GM18520 (cell line): ENCODE measurements at regions not wholly inside any gene's neighbourhood (a gene's known extent, or its start where the extent isn't known, plus 50 kb on each side); places are given as distances from the start of the nearest gene placed in this dataset.

Source experiments
- ATAC-seq: cut with Tn5 transposase; IDR thresholded peaks from one replicate; pipeline ENCODE4 v1.9.1; 2021; ENCODE audit not compliant: unreplicated experiment

DNA sequence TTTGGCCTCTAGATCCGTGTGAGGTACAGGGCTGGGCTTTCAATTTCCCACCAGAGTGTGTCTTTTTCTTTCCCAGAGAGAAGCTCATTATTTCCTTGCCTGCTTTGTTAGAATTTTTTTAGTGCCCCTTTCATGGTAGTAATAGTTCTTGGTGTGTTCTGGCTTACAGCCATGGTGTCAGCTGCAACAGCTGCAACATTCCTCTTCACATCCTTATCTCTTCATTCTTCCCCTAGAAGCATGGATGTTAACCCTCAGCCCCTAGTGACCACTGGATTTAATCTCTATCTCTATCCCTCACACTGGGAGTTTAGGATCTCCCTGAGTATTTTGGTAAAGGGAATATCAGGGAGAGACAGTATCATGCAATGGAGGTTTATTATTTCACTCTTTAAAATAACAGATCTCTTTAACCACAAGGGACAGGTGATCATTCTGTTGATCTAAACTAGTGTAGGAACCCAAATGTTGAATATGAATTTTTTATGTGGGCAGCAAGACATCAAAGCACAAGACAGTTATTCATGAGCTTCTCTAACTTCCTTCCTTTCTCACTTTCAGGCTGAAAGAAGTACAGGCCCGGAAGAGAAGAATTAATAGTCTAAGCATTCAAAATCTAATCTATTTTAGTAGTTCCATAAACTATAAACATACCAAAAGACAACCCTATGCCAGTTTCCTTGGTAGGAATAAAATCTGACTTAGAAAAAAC, 160.2 kb downstream of the FAM170A start:
- no peak for ATAC-seq

GRCh38 chr5:119792161-119792799, 162.9 kb downstream of the FAM170A start:
- no peak for ATAC-seq

GRCh38 chr5:119795768-119796167, 166.4 kb downstream of the FAM170A start:
- no peak for ATAC-seq

GRCh38 chr5:119801570-119801969, 172.2 kb downstream of the FAM170A start:
- no peak for ATAC-seq

DNA sequence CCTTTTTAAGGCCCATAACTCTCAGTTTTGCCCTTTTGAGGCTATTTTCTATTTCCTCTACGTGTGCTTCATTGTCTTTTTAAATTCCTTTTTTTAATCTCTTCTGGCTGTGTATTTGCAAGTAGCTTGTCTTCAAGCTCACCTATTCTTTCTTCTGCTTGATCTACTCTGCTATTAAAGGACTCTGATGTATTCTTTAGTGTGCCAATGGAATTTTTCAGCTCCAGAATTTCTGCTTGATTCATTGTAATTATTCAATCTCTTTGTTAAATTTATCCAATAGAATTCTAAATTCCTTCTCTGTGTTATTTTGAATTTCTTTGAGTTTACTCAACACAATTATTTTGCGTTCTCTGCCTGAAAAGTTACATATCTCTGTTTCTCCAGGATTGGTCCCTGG, 178.7 kb downstream of the FAM170A start:
- no peak for ATAC-seq

DNA sequence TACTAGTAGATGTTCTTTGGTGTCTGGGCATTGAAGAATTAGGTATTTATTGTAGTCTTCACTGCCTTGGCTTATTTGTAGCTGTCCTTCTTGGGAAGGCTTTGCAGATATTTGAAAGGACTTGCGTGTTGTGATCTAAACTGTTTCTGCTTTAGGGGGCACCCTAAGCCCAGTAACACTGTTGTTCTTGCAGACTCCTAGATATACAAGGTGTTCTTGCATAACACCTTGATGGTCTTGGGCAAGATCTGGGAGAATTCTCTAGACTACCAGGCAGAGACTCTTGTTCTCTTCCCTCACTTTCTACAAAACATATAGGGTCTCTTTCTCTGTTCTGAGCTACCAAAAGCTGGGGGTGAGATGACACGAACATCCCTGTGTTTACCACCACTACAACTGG, 179.1 kb downstream of the FAM170A start:
- ATAC-seq, result no peak

- ATAC-seq, result no peak
These were observed 180.9 kb downstream of the FAM170A start for GRCh38 chr5:119810217-119810616.

DNA sequence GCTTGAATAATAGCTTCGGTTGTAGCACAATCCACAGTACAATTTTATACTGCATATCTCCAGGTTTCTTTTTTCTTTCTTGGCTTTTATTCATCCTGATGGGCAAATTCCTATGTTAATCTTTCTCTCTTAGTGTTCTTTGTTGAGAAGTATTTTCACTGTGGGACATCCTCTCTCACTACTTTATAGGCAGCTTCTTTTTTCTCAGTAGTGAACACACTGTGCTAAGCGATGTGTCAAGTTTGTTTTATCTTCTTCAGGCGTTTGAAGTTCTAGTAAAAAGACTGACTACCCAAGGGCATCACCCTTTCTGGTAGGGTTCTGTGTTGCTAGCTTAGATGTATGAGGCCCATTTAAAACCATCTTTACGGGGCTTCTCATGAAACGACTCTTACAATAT, 182.1 kb downstream of the FAM170A start:
- ATAC-seq, result no peak

DNA sequence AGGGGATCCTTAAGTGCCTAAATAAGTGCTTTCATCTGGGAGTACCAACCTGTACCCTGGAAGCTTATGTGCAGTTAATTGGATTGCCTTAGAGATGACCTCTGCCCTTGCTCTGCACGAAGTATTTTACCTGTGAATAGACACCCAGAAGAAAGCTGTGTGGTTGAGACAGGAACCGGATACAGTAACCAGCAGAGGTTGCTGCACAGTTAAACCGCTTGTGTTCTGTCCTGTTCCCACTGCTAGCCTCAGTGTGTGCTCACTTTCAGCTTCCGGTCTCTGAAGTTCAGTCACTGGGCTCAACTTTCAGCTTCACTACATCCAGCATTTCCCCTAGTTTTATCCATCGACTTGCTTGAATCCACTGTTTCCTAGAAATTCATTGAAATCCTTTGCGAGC, 185.3 kb downstream of the FAM170A start:
- no peak for ATAC-seq

DNA sequence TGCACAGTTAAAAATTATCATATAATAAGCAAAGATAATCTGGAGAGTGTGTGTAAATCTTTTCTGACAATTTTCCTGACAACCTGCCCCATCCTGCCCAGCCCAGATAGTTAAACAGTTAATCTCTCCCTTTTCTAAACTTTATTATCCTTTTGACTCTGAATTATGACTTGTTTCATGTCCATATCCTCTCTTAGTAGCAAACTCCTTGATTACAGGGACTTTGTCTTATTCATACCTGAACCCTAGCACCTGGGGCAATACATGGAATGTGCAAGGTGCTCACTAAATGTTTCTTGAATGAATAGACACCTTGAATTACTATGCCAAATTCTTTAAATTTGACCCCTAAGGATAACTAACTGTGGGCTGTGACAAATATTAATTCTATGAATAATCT, 186.7 kb downstream of the FAM170A start:
- no peak for ATAC-seq

DNA sequence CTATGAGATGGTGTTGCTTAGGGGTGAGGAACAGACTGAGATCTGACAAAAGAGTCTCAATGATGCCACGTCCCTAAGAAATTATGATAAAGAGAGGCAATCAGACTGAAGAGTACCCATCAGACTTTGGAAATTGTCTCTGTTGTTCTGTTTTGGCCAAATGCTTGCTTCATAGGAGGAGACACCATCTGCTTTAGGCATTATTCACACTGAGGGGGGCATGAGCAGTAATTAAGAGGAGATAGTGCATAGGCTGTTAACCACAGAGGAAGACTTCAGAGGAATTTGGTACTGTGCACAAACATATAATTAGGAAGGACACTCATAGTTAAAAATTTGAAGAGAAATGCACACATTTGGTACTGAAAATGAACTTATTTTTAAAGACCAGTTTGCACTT, 190.7 kb downstream of the FAM170A start:
- no peak for ATAC-seq

GRCh38 chr5:119820608-119821007, 191.2 kb downstream of the FAM170A start:
- no peak for ATAC-seq

- ATAC-seq, result no peak
These were observed 199.2 kb downstream of the FAM170A start for GRCh38 chr5:119828541-119828940.

DNA sequence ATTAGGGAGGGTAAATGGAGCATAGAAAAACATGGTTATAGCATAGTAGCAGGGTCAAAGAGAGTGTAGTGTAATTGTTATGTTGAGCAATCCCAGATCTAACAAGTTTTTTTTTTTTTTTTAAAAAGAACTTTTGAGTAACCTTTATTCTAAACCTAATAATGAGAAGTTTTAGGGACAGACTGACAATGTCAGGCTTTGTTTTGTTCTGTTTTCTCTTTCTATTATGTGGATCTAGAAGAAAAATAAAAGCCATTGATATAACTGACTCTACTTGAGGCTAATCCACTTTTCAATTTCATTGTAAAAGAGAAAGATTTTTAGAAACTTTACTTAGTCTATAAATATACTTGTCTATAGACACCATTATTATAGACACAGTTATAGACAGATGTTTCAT, 200.0 kb downstream of the FAM170A start:
- ATAC-seq, result no peak

DNA sequence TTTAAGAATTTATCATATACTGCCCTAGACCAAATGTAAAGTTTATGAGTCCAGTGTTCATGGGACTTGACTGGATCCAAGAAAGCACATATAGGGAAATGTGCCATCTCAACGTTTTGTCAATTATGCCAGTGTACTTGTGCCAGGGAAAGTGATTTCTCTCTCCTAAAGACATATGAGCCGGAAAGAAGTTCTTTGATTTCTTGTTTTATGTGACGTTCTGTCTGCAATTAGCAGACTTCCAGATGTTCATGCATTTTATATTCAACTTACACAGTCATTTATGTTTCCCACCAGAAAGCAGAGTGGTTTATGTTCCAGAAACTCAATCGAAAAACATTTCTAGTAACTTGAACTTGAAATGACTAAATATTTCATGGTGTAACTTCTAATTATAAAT, 203.8 kb downstream of the FAM170A start:
- no peak for ATAC-seq

GRCh38 chr5:119840175-119840574, 210.8 kb downstream of the FAM170A start:
- ATAC-seq, result no peak

- ATAC-seq, result no peak
These were observed 222.8 kb downstream of the FAM170A start for GRCh38 chr5:119852140-119852539.

- no peak for ATAC-seq
These were observed 231.1 kb downstream of the FAM170A start for GRCh38 chr5:119860463-119860862.

- no peak for ATAC-seq
These were observed 233.3 kb downstream of the FAM170A start for GRCh38 chr5:119862619-119863018.

GRCh38 chr5:119864286-119864685, 234.9 kb downstream of the FAM170A start:
- no peak for ATAC-seq

DNA sequence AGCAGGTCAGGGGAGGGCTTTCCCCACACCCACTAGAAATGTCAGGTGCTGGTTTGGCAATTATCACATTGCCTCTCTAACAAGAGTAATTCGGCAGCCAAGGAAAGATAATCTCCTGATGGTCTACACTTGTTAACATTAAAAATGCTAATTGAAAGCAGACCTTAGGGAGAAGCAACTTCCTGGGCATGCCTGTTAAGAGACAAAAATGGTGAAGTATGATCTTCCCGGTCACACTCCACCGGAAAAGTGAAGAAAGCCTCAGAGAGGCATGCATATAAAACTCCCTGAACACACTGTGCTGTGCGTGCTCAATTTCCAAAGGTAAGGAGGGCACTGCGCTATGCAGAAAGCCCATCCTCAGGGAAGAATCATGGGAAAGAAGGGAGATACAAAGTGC, 244.3 kb downstream of the FAM170A start:
- no peak for ATAC-seq

- ATAC-seq, result no peak
These were observed 247.2 kb downstream of the FAM170A start for GRCh38 chr5:119876522-119876921.

GRCh38 chr5:119878712-119879111, 249.4 kb downstream of the FAM170A start:
- ATAC-seq, result no peak
